OCI-LY3 (cell line): ENCODE measurements at regions not wholly inside any gene's neighbourhood (a gene's known extent, or its start where the extent isn't known, plus 50 kb on each side); places are given as distances from the start of the nearest gene placed in this dataset.

ENCODE experiments used
- EZH2phosphoT487 ChIP-seq: fragments of 200-600 bp; shearing (Covaris generic); IDR thresholded peaks from 2 replicates; pipeline ENCODE4 v1.6.1; 2018; ENCODE audit warnings: antibody characterized with exemption, mixed run types, low read depth
- TF ChIP-seq, protein P1 (sequence below): fragments of 200-600, 300-600 bp; sonication (generic); IDR thresholded peaks from 2 replicates; pipeline ENCODE4 v1.5.1; 2014; ENCODE audit warnings: antibody characterized with exemption, low read length, low read depth

DNA sequence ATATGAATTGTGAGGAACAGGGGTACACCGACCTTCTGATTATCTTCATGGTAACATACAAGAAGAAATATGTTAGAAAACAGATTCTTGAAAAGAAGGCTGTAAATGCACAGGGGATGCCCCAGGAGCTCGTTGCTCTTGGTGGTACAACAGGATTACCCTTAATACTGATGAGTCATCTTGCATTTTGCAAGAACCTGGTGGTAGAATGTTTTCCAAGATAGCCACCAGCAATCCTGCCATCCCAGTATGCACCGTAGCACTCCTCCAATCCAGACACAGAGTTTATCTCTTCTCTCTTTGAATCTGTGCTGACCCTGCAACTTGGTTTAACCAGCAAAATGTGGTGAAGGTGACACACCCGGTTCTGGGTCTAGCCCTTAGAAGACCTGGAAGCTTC is 238.3 kb downstream of the EN1 start:
- TF ChIP-seq, protein P1, sequence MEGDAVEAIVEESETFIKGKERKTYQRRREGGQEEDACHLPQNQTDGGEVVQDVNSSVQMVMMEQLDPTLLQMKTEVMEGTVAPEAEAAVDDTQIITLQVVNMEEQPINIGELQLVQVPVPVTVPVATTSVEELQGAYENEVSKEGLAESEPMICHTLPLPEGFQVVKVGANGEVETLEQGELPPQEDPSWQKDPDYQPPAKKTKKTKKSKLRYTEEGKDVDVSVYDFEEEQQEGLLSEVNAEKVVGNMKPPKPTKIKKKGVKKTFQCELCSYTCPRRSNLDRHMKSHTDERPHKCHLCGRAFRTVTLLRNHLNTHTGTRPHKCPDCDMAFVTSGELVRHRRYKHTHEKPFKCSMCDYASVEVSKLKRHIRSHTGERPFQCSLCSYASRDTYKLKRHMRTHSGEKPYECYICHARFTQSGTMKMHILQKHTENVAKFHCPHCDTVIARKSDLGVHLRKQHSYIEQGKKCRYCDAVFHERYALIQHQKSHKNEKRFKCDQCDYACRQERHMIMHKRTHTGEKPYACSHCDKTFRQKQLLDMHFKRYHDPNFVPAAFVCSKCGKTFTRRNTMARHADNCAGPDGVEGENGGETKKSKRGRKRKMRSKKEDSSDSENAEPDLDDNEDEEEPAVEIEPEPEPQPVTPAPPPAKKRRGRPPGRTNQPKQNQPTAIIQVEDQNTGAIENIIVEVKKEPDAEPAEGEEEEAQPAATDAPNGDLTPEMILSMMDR: no peak
- TF ChIP-seq EZH2phosphoT487: no peak
